ENCODE measurements at regions not wholly inside any gene's neighbourhood (a gene's known extent, or its start where the extent isn't known, plus 50 kb on each side); places are given as distances from the start of the nearest gene placed in this dataset.

DNA sequence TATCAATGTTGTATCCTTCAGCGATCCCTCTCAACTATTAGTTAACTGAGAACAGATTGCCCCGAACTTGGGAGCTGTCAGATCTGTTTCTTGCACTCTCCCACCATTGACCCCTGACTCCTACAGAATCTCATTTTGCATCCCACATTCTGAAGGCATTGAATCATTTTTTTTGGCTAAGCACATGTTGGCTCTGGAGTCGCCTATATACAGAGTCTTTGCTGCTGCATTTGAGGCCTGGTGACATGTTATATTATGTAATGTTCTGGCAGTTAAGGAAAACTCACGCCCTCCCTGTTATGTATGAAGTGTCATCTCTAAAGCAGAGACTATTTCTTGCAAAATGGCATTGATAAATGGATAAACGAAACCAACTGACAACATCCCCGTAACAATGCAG lies 159.2 kb upstream of the ITGB1 start:
- peak in 1 of 8 donors; percentile 32 for ATAC-seq
- H3K4me1 ChIP-seq, result peaks cover 0 to 58% (median 26%) of the 10 kb centered on the region in 9 donors
- no peaks in the 10 kb centered on the region for H3K27me3 ChIP-seq
- TF ChIP-seq, protein P1, sequence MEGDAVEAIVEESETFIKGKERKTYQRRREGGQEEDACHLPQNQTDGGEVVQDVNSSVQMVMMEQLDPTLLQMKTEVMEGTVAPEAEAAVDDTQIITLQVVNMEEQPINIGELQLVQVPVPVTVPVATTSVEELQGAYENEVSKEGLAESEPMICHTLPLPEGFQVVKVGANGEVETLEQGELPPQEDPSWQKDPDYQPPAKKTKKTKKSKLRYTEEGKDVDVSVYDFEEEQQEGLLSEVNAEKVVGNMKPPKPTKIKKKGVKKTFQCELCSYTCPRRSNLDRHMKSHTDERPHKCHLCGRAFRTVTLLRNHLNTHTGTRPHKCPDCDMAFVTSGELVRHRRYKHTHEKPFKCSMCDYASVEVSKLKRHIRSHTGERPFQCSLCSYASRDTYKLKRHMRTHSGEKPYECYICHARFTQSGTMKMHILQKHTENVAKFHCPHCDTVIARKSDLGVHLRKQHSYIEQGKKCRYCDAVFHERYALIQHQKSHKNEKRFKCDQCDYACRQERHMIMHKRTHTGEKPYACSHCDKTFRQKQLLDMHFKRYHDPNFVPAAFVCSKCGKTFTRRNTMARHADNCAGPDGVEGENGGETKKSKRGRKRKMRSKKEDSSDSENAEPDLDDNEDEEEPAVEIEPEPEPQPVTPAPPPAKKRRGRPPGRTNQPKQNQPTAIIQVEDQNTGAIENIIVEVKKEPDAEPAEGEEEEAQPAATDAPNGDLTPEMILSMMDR (IDR thresholded peaks at IDR 0.05), result no peak
- WGBS, 2 donors, result 85 to 86% methylated on average over 6 of the region's 6 CpGs
- H3K27ac ChIP-seq, result peak overlapping the region in 1 of 10 donors; percentile 76
- H3K36me3 ChIP-seq, result no peaks in the 10 kb centered on the region
- H3K4me3 ChIP-seq, result no peak overlapping the region
- no peak for DNase-seq
- H3K9me3 ChIP-seq, result no peaks in the 10 kb centered on the region
- intact Hi-C loops (cut with DNase I), result loop anchor here in 4 of 10 donors (5.0 to 10.0 kb wide), 4 partner anchors 102 to 1520 kb away; partner anchors contain the start of gene NRP1 (in 1 of the 4)

DNA sequence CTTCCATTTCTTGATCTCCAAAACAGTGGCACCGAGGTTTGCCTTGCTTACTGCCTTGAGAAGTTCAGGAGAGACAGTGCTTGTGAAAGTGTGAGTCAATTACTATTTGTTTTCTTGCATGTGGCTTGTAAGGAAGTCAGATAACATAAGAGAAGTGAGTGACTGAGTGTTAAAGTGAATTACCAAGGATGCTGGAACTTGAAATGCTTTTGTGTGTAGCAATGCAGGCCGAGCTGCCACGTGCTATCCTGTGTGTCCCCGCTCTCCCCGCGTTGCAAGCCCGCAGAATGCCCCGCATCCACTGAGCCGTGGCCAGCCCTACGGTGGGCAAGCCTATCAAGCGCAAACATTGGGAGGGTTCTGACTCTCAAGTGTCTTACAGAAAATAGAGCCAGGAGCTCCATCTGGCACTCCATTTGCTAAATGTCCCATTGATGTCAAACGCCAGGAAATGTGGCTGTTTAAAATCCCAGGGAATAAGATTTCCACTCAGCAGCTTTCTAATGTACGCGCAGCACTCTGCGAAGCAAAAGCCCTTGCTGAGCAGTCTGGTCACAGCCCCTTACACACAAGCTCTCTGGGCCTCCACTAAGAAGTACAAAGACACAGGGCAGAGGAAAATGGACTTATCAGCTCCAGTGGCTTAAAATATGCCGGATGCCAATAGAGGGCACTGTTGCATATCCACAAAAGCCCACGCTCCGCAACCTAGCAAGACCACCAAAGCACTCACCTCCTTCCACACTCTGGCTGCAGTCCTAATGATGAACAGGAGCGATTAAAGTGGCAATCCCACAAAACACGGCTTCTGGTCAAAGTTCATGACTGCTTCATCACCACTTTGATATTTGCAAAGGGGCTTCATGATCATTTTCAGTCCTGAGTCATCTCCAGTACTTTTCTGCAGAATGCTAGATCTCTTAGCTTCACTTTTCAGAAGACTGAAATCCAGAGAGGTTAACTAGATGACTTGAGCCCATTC lies 158.0 kb upstream of the ITGB1 start:
- ATAC-seq (peak in 5 of 8 donors; percentile 47 to 64 (median 54)), DNase-seq (peak in 1 of 2 donors; percentile 54)
- WGBS, 2 donors, result 72% methylated on average over 20 of the region's 20 CpGs
- no peaks in the 10 kb centered on the region for H3K36me3 ChIP-seq
- peak overlapping the region in 5 of 10 donors; percentile 8 to 76 (median 21) for H3K27ac ChIP-seq
- intact Hi-C loops (cut with DNase I), result loop anchor here in 4 of 10 donors (5.0 to 10.0 kb wide), 4 partner anchors 101 to 1521 kb away; partner anchors contain the start of gene NRP1 (in 1 of the 4)
- no peaks in the 10 kb centered on the region for H3K9me3 ChIP-seq
- H3K4me1 ChIP-seq, result peaks cover 0 to 66% (median 35%) of the 10 kb centered on the region in 9 donors
- no peaks in the 10 kb centered on the region for H3K27me3 ChIP-seq
- TF ChIP-seq, protein P1 (IDR thresholded peaks at IDR 0.05), result peak; percentile 38 to 69 (median 60)
- H3K4me3 ChIP-seq, result no peak overlapping the region

DNA sequence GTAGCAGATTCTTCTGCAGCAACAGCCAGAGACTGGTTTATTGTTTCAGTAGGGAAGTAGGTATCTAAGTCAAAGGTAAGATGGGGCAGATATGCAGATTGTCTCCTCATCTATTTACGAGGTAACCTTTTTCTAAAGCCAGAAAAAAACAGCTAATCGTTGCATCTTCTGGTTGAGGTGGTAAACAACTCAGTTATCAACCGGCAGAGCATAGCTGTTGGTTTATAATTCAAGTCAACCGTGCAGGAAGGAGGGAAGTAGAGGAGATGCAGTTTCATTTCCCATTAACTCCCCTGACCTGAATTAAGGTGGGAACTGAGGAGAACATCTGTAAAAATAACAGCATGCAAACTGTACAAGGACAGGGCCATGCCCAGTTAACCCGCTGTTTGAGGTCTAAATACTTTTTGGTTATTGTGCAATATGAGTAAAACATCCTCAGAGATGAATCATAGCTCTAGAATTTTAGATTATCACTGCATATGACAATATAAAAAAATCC lies 156.5 kb upstream of the ITGB1 start:
- H3K4me3 ChIP-seq, result no peak overlapping the region
- TF ChIP-seq, protein P1 (IDR thresholded peaks at IDR 0.05), result no peak
- H3K36me3 ChIP-seq, result no peaks in the 10 kb centered on the region
- 54 to 63% methylated on average over 5 of the region's 5 CpGs for WGBS, 2 donors
- peaks cover 0 to 4% (median 0%) of the 10 kb centered on the region in 7 donors for H3K27me3 ChIP-seq
- H3K4me1 ChIP-seq, result peaks cover 0 to 76% (median 37%) of the 10 kb centered on the region in 9 donors
- H3K27ac ChIP-seq, result peak overlapping the region in 8 of 10 donors; percentile 4 to 81 (median 51)
- intact Hi-C loops (cut with DNase I), result loop anchor here in 4 of 10 donors (5.0 to 10.0 kb wide), 4 partner anchors 38 to 1520 kb away; partner anchors contain the start of gene NRP1 (in 1 of the 4)
- DNase-seq (no peak), ATAC-seq (no peak)
- H3K9me3 ChIP-seq, result no peaks in the 10 kb centered on the region

DNA sequence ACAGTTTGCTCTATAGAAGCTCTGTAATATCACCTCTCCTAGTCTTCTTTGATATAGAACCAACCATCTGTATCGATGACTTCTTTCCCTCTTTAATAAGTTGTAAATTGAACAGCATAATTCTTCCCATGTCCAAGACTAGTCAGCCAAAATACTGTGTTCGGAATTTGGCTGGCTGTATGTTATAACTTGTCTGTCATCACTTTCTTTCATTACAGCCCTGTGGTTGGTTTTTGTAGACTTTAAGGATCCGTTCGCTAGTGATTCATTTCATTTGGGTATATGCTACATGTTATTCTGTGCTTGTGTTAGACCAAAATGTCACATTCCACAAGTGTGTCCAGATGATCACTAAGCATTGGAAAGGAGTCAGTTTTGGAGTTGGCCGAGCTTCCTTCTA lies 155.4 kb upstream of the ITGB1 start:
- peak in 4 of 8 donors; percentile 7 to 41 (median 14) for ATAC-seq
- TF ChIP-seq, protein P1 (IDR thresholded peaks at IDR 0.05), result no peak
- H3K4me1 ChIP-seq, result peaks cover 0 to 83% (median 39%) of the 10 kb centered on the region in 9 donors
- 66 to 67% methylated on average over 5 of the region's 5 CpGs for WGBS, 2 donors
- intact Hi-C loops (cut with DNase I), result loop anchor here in 4 of 10 donors (5.0 to 10.0 kb wide), 4 partner anchors 39 to 1521 kb away; partner anchors contain the start of gene NRP1 (in 1 of the 4)
- peak overlapping the region in 8 of 10 donors; percentile 5 to 81 (median 51) for H3K27ac ChIP-seq
- H3K27me3 ChIP-seq, result peaks cover 0 to 4% (median 0%) of the 10 kb centered on the region in 7 donors
- no peaks in the 10 kb centered on the region for H3K36me3 ChIP-seq
- DNase-seq, result no peak
- H3K4me3 ChIP-seq, result no peak overlapping the region
- H3K9me3 ChIP-seq, result no peaks in the 10 kb centered on the region

Measured in heart right ventricle (tissue), 16 donors.